ENCODE measurements at regions not wholly inside any gene's neighbourhood (a gene's known extent, or its start where the extent isn't known, plus 50 kb on each side); places are given as distances from the start of the nearest gene placed in this dataset.
A peak's percentile ranks its signal among the peaks of the same experiment; 100 is the strongest.

DNA sequence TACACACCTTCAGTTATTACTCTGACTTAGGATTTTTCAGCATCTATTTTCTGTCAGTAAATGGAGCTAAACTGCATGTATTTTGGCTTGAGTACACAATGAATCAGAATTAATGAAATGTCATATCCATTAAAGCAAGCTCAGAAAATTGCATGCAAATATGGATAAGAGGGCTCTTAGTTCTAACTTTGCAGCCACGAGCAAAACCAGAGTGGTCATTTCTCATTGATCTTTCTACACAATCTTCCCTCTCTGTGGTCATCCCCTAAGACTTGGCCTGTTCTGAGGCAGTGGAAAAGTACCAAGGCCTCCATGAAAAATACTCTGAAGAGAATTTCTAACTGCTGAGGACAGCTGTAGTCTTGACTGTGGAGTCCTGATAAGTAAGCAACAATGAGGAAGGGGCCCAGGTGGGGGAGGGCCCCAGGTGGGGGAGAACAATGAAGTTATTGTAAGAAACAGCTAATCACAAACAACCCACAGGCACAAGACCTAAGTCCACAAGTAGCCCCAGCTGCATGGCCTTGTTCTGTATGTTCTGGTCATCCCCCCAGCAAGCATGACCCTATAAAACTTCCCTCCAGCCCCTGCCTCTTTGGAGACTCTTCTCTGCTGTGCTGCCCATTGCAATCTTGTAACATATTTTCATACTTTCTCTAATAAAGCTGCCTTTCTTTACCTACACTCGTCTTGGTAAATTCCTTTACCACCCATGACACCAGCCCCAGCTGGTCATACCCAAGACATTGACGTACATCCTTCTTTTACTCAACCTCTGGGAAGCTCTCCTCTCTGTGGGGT, 230.3 kb downstream of the TDRD15 start:
- Histone ChIP-seq H3K36me3 (replicated peaks in 1 of 2; ENCODE audit: control insufficient read depth in 1 of 2, insufficient read depth in 2 of 2, low read length in 2 of 2) (no peaks in the 10 kb centered on the region), H2AFZ (ENCODE audit: low read length) (no peak overlapping the region), H3K9me3 (ENCODE audit: low read length) (0 out of 2 replicates have a peak, but pooled peaks cover 5% of the 10 kb centered on the region), H4K20me1 (ENCODE audit: insufficient read depth, low read length) (no peaks in the 10 kb centered on the region), H3K4me1 (ENCODE audit: insufficient read depth, low read length) (peaks cover 19% of the 10 kb centered on the region), H3K4me3 (replicated peaks in 1 of 3; ENCODE audit: insufficient read depth in 1 of 3, low read depth in 2 of 3, low read length in 3 of 3) (no peak overlapping the region), H3K79me2 (ENCODE audit: insufficient read depth, low read length) (no peaks in the 10 kb centered on the region), H3K27me3 (ENCODE audit: control insufficient read depth in 1 of 2, insufficient read depth in 2 of 2, low read length in 2 of 2) (peaks cover 0 to 10% of the 10 kb centered on the region in 2 experiments; a peak in 1 of 5 replicates), H3K9ac (ENCODE audit: insufficient read depth, low read depth, low read length) (no peak overlapping the region), H3K4me2 (ENCODE audit: low read depth, low read length) (peak overlapping the region; percentile 21; the same call in 1 of the 2 replicates), H3K27ac (ENCODE audit: extremely low read length, insufficient read depth, low read length) (no peak overlapping the region)
- no TSS peak for BruUV-seq (replicated peaks)
- in situ Hi-C loops (cut with HindIII; ENCODE audit: extremely low pct_ligation_motif_present, low pct_unique_long_range_greater_than_20kb): no loop called here
- POLR2A ChIA-PET: no interaction called here
- WGBS (ENCODE audit: low lambda C conversion rate): 1% methylated on average over 3 of the region's 3 CpGs
- FAIRE-seq (no peak), ATAC-seq (peak; percentile 31; the same call in 1 of the 3 replicates), DNase-seq (ENCODE audit: low spot score) (peak; percentile 32)
- intact Hi-C loops (cut with micrococcal nuclease; ENCODE audit: unreplicated experiment): no loop called here
- TF ChIP-seq, protein P1, sequence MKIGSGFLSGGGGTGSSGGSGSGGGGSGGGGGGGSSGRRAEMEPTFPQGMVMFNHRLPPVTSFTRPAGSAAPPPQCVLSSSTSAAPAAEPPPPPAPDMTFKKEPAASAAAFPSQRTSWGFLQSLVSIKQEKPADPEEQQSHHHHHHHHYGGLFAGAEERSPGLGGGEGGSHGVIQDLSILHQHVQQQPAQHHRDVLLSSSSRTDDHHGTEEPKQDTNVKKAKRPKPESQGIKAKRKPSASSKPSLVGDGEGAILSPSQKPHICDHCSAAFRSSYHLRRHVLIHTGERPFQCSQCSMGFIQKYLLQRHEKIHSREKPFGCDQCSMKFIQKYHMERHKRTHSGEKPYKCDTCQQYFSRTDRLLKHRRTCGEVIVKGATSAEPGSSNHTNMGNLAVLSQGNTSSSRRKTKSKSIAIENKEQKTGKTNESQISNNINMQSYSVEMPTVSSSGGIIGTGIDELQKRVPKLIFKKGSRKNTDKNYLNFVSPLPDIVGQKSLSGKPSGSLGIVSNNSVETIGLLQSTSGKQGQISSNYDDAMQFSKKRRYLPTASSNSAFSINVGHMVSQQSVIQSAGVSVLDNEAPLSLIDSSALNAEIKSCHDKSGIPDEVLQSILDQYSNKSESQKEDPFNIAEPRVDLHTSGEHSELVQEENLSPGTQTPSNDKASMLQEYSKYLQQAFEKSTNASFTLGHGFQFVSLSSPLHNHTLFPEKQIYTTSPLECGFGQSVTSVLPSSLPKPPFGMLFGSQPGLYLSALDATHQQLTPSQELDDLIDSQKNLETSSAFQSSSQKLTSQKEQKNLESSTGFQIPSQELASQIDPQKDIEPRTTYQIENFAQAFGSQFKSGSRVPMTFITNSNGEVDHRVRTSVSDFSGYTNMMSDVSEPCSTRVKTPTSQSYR (CRISPR knock-in tag; IDR thresholded peaks at IDR 0.05; ENCODE audit: borderline replicate concordance): peak; percentile 63; the same call in 1 of the 2 replicates
- TF ChIP-seq, protein P2, sequence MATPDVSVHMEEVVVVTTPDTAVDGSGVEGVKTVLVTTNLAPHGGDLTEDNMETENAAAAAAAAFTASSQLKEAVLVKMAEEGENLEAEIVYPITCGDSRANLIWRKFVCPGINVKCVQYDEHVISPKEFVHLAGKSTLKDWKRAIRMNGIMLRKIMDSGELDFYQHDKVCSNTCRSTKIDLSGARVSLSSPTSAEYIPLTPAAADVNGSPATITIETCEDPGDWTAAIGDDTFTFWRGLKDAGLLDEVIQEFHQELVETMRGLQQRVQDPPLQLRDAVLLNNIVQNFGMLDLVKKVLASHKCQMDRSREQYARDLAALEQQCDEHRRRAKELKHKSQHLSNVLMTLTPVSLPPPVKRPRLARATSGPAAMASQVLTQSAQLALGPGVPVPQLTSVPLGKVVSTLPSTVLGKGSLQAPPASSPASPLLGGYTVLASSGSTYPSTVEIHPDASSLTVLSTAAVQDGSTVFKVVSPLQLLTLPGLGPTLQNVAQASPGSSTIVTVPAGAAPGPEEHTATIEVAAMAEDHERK (CRISPR knock-in tag; IDR thresholded peaks at IDR 0.05; ENCODE audit: low read depth): no peak
- TF ChIP-seq, protein P3, sequence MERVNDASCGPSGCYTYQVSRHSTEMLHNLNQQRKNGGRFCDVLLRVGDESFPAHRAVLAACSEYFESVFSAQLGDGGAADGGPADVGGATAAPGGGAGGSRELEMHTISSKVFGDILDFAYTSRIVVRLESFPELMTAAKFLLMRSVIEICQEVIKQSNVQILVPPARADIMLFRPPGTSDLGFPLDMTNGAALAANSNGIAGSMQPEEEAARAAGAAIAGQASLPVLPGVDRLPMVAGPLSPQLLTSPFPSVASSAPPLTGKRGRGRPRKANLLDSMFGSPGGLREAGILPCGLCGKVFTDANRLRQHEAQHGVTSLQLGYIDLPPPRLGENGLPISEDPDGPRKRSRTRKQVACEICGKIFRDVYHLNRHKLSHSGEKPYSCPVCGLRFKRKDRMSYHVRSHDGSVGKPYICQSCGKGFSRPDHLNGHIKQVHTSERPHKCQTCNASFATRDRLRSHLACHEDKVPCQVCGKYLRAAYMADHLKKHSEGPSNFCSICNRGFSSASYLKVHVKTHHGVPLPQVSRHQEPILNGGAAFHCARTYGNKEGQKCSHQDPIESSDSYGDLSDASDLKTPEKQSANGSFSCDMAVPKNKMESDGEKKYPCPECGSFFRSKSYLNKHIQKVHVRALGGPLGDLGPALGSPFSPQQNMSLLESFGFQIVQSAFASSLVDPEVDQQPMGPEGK (CRISPR knock-in tag; IDR thresholded peaks at IDR 0.05): peak; percentile 35; the same call in 1 of the 2 replicates
- TF ChIP-seq ZNF678 (CRISPR knock-in tag; IDR thresholded peaks at IDR 0.05) (peak; percentile 84; the same call in 1 of the 2 replicates), SOX5 (CRISPR knock-in tag; IDR thresholded peaks at IDR 0.05; ENCODE audit: borderline replicate concordance) (peak; percentile 21; the same call in 1 of the 2 replicates), GABPB1 (CRISPR knock-in tag; IDR thresholded peaks at IDR 0.05) (no peak), ZNF17 (CRISPR knock-in tag; IDR thresholded peaks at IDR 0.05) (no peak), ZNF563 (CRISPR knock-in tag; IDR thresholded peaks at IDR 0.05) (no peak), SOX6 (IDR thresholded peaks at IDR 0.05) (no peak), SOX6 (CRISPR knock-in tag; IDR thresholded peaks at IDR 0.05) (peak; percentile 17; the same call in 1 of the 2 replicates), FLYWCH1 (CRISPR knock-in tag; IDR thresholded peaks at IDR 0.05) (no peak), POGZ (CRISPR knock-in tag; IDR thresholded peaks at IDR 0.05) (no peak), SOX13 (IDR thresholded peaks at IDR 0.05) (no peak), SOX13 (CRISPR knock-in tag; conservative IDR thresholded peaks at IDR 0.05 in 1 of 2, IDR thresholded peaks at IDR 0.05 in 1 of 2) (peak in 1 of 2 experiments; percentile 72; a peak in 2 of 4 replicates)
- TF ChIP-seq, protein P4, sequence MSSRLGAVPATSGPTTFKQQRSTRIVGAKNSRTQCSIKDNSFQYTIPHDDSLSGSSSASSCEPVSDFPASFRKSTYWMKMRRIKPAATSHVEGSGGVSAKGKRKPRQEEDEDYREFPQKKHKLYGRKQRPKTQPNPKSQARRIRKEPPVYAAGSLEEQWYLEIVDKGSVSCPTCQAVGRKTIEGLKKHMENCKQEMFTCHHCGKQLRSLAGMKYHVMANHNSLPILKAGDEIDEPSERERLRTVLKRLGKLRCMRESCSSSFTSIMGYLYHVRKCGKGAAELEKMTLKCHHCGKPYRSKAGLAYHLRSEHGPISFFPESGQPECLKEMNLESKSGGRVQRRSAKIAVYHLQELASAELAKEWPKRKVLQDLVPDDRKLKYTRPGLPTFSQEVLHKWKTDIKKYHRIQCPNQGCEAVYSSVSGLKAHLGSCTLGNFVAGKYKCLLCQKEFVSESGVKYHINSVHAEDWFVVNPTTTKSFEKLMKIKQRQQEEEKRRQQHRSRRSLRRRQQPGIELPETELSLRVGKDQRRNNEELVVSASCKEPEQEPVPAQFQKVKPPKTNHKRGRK (CRISPR knock-in tag; IDR thresholded peaks at IDR 0.05): no peak
- CTCF ChIA-PET (ENCODE audit: low intra/inter-chr PET ratio, low total read pairs): no interaction called here

Measured in HepG2 (cell line).